SK-N-SH treated with all-trans-retinoic acid at 6 μM for 48 hours (cell line): ENCODE measurements at regions not wholly inside any gene's neighbourhood (a gene's known extent, or its start where the extent isn't known, plus 50 kb on each side); places are given as distances from the start of the nearest gene placed in this dataset.
"Not testable (repeated sequence)": the region's sequence is repeated elsewhere in the genome, so short reads cannot be mapped to it uniquely, and the experiment has no call there.

Source experiments
- ATAC-seq: fragments of 200-7000 bp; cut with Tn5 transposase; 3 replicates; pipeline ENCODE4 v1.9.1; 2020; ENCODE audit warnings: mild to moderate bottlenecking, moderate library complexity
- ARNTL ChIP-seq: fragments of 450-650 bp; formaldehyde crosslinking; IDR thresholded peaks from 2 replicates; pipeline ENCODE4 v1.5.0; 2020; ENCODE audit warnings: low read depth, mild to moderate bottlenecking, moderate library complexity, borderline replicate concordance
- BACH2 ChIP-seq: fragments of 250-450 bp; sonication (Bioruptor Pico); IDR thresholded peaks from 2 replicates; pipeline ENCODE4 v1.9.0; 2021; ENCODE audit warnings: mild to moderate bottlenecking, borderline replicate concordance
- CSDC2 ChIP-seq: fragments of 250-450 bp; sonication (Bioruptor Pico); IDR thresholded peaks from 2 replicates; pipeline ENCODE4 v1.5.0; 2020; ENCODE audit warnings: mild to moderate bottlenecking, moderate library complexity
- GLIS3 ChIP-seq: fragments of 250-450 bp; sonication (Bioruptor Pico); IDR thresholded peaks from 2 replicates; pipeline ENCODE4 v1.5.0; 2020; ENCODE audit warnings: mild to moderate bottlenecking, moderate library complexity
- ISL1 ChIP-seq: fragments of 250-450 bp; sonication (Bioruptor Pico); IDR thresholded peaks from 2 replicates; pipeline ENCODE4 v2.1.2; 2022; ENCODE audit warnings: mild to moderate bottlenecking, moderate library complexity
- OSR1 ChIP-seq: fragments of 250-450 bp; sonication (Bioruptor Pico); IDR thresholded peaks from 2 replicates; pipeline ENCODE4 v1.8.0; 2022; ENCODE audit warnings: moderate library complexity, mild to moderate bottlenecking, inconsistent platforms
- PATZ1 ChIP-seq: fragments of 250-450 bp; sonication (Bioruptor Pico); IDR thresholded peaks from 2 replicates; pipeline ENCODE4 v1.8.0; 2020; ENCODE audit warnings: mild to moderate bottlenecking, moderate library complexity, borderline replicate concordance
- PPARA ChIP-seq: fragments of 250-450 bp; sonication (Bioruptor Pico); IDR thresholded peaks from 2 replicates; pipeline ENCODE4 v1.5.0; 2020; ENCODE audit warnings: mild to moderate bottlenecking, borderline replicate concordance
- TCF4 ChIP-seq: fragments of 250-450 bp; sonication (Bioruptor Pico); IDR thresholded peaks from 2 replicates; pipeline ENCODE4 v1.8.0; 2021; ENCODE audit warnings: mild to moderate bottlenecking, moderate library complexity, borderline replicate concordance
- TOX ChIP-seq: fragments of 250-450 bp; sonication (Bioruptor Pico); IDR thresholded peaks from 2 replicates; pipeline ENCODE4 v1.8.0; 2021; ENCODE audit warnings: mild to moderate bottlenecking, moderate library complexity, borderline replicate concordance
- ZFP30 ChIP-seq: fragments of 450-650 bp; formaldehyde crosslinking; IDR thresholded peaks from 2 replicates; pipeline ENCODE4 v1.5.0; 2022; ENCODE audit warnings: mild to moderate bottlenecking, moderate library complexity
- ZNF565 ChIP-seq: fragments of 450-650 bp; formaldehyde crosslinking; conservative IDR thresholded peaks from 2 replicates; pipeline ENCODE4 v1.5.0; 2020; ENCODE audit warnings: low read depth, mild to moderate bottlenecking, moderate library complexity
- ZNF70 ChIP-seq: fragments of 450-650 bp; formaldehyde crosslinking; IDR thresholded peaks from 2 replicates; pipeline ENCODE4 v1.5.0; 2020; ENCODE audit warnings: mild to moderate bottlenecking, moderate library complexity
- ZNF8 ChIP-seq: fragments of 450-650 bp; formaldehyde crosslinking; IDR thresholded peaks from 2 replicates; pipeline ENCODE4 v1.5.0; 2020; ENCODE audit warnings: mild to moderate bottlenecking, moderate library complexity
- TF ChIP-seq, protein P1 (sequence below): fragments of 250-450 bp; sonication (Bioruptor Pico); IDR thresholded peaks from 2 replicates; pipeline ENCODE4 v1.5.1; 2020; ENCODE audit warnings: low read depth, mild to moderate bottlenecking, moderate library complexity
- TF ChIP-seq, protein P2 (sequence below): fragments of 250-450 bp; sonication (Bioruptor Pico); IDR thresholded peaks from 2 replicates; pipeline ENCODE4 v1.5.0; 2020; ENCODE audit warnings: mild to moderate bottlenecking, moderate library complexity
- TF ChIP-seq, protein P3 (sequence below): fragments of 250-450 bp; sonication (Bioruptor Pico); IDR thresholded peaks from 2 replicates; pipeline ENCODE4 v1.5.1; 2021; ENCODE audit warnings: mild to moderate bottlenecking, moderate library complexity

- TF ChIP-seq ISL1 (CRISPR knock-in tag) (no peak), PATZ1 (no peak), PPARA (no peak), CSDC2 (CRISPR knock-in tag) (no peak), ARNTL (CRISPR knock-in tag) (no peak), TOX (CRISPR knock-in tag) (no peak), OSR1 (CRISPR knock-in tag) (no peak), ZNF565 (CRISPR knock-in tag) (no peak)
- TF ChIP-seq, protein P1, sequence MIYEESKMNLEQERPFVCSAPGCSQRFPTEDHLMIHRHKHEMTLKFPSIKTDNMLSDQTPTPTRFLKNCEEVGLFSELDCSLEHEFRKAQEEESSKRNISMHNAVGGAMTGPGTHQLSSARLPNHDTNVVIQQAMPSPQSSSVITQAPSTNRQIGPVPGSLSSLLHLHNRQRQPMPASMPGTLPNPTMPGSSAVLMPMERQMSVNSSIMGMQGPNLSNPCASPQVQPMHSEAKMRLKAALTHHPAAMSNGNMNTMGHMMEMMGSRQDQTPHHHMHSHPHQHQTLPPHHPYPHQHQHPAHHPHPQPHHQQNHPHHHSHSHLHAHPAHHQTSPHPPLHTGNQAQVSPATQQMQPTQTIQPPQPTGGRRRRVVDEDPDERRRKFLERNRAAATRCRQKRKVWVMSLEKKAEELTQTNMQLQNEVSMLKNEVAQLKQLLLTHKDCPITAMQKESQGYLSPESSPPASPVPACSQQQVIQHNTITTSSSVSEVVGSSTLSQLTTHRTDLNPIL (CRISPR knock-in tag): no peak
- no peak for ATAC-seq
Observed at GRCh38 chrX:2162695-2163094, 338.1 kb downstream of the DHRSX start.

GRCh38 chrX:2159861-2160260, 340.9 kb downstream of the DHRSX start:
- no peak for ATAC-seq
- TF ChIP-seq PPARA: no peak
- no peak for TF ChIP-seq TCF4
- no peak for TF ChIP-seq ISL1 (CRISPR knock-in tag)
- TF ChIP-seq, protein P2, sequence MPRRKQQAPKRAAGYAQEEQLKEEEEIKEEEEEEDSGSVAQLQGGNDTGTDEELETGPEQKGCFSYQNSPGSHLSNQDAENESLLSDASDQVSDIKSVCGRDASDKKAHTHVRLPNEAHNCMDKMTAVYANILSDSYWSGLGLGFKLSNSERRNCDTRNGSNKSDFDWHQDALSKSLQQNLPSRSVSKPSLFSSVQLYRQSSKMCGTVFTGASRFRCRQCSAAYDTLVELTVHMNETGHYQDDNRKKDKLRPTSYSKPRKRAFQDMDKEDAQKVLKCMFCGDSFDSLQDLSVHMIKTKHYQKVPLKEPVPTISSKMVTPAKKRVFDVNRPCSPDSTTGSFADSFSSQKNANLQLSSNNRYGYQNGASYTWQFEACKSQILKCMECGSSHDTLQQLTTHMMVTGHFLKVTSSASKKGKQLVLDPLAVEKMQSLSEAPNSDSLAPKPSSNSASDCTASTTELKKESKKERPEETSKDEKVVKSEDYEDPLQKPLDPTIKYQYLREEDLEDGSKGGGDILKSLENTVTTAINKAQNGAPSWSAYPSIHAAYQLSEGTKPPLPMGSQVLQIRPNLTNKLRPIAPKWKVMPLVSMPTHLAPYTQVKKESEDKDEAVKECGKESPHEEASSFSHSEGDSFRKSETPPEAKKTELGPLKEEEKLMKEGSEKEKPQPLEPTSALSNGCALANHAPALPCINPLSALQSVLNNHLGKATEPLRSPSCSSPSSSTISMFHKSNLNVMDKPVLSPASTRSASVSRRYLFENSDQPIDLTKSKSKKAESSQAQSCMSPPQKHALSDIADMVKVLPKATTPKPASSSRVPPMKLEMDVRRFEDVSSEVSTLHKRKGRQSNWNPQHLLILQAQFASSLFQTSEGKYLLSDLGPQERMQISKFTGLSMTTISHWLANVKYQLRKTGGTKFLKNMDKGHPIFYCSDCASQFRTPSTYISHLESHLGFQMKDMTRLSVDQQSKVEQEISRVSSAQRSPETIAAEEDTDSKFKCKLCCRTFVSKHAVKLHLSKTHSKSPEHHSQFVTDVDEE (CRISPR knock-in tag): no peak
- no peak for TF ChIP-seq ZNF565 (CRISPR knock-in tag)
- TF ChIP-seq ZNF8 (CRISPR knock-in tag): no peak

DNA sequence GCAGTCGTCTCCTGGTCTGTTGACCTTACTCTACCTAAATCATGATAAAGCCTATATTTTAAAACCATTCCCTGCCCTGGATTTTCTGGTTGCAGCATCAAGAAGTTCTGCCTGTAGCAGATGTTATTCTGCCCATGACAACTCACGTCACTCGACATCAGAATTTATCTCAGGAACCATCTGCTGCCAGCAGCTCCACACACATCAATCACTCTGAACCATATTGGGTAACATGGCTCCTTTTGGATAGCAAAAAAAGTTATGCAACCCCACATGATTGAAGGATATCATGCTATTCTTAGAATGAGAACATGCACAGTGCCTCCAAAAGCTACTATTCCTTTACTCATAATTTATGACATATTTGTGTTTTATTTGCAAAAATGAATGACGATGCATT, 341.4 kb downstream of the DHRSX start:
- ATAC-seq: no peak
- TF ChIP-seq TOX (CRISPR knock-in tag): no peak
- TF ChIP-seq BACH2 (CRISPR knock-in tag): no peak
- TF ChIP-seq ZNF8 (CRISPR knock-in tag): no peak
- TF ChIP-seq GLIS3 (CRISPR knock-in tag): no peak
- TF ChIP-seq, protein P2 (CRISPR knock-in tag): no peak
- TF ChIP-seq, protein P3, sequence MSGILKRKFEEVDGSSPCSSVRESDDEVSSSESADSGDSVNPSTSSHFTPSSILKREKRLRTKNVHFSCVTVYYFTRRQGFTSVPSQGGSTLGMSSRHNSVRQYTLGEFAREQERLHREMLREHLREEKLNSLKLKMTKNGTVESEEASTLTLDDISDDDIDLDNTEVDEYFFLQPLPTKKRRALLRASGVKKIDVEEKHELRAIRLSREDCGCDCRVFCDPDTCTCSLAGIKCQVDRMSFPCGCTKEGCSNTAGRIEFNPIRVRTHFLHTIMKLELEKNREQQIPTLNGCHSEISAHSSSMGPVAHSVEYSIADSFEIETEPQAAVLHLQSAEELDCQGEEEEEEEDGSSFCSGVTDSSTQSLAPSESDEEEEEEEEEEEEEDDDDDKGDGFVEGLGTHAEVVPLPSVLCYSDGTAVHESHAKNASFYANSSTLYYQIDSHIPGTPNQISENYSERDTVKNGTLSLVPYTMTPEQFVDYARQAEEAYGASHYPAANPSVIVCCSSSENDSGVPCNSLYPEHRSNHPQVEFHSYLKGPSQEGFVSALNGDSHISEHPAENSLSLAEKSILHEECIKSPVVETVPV (CRISPR knock-in tag): no peak
- no peak for TF ChIP-seq OSR1 (CRISPR knock-in tag)

DNA sequence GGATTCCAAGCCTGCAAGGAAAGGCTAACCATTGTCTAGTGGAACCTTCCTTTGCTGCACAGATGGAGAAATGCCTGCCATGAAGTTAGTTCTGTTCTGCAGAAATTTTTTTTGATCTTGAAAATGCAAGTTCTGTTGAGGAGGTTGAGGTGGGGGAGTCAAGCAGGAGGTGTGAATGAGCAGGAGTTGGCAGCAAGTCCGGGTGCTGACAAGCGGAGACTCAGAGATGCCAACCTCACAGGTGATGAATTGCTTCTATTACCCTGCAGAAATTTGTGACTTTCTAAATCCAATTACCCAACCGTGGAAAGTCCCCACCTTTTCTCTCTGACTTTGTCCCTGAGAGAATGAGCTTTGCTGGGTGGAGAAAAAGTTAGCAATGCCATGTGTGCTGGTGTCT, 350.1 kb downstream of the DHRSX start:
- TF ChIP-seq ZNF70 (CRISPR knock-in tag) (no peak), ZFP30 (CRISPR knock-in tag) (no peak)
- TF ChIP-seq, all 23 proteins: peak for 0
- ATAC-seq: no peak

DNA sequence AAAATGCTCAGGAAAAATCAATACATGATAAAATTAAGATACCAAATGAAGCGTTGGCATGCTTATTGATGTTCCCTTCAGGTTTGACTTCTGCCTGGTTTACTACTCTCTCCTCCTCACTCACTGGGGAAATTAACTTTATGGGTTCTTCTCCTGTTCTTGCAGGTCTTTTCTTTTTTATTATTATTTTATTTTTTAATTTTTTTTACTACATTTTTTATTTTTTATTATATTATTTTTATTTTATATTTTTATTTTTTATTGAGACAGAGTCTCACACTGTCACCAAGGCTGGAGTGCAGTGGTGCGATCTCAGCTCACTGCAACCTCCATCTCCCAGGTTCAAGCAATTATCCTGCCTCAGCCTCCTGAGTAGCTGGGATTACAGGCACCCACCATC, 350.8 kb downstream of the DHRSX start:
- not testable (repeated sequence) for ATAC-seq

DNA sequence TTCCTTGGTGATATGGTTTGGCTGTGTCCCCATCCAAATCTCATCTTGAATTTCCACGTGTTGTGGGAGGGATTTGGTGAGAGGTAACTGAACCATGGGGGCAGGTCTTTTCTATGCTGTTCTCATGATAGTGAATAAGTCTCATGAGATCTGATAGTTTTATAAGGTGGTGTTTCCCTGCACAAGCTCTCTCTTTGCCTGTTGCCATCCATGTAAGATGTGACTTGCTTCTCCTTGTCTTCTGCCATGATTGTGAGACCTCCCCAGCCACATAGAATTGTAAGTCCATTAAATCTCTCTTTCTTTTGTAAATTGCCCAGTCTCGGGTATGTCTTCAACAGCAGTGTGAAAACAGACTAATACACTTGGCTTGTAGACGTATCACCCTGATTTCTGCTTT, 351.7 kb downstream of the DHRSX start:
- not testable (repeated sequence) for ATAC-seq
